ENCODE measurements at regions not wholly inside any gene's neighbourhood (a gene's known extent, or its start where the extent isn't known, plus 50 kb on each side); places are given as distances from the start of the nearest gene placed in this dataset.

GRCh38 chr12:3988519-3989217, 115.5 kb upstream of the PARP11 start:
- no peak overlapping the region for H3K4me3 ChIP-seq

GRCh38 chr12:3987571-3987970, 114.4 kb upstream of the PARP11 start:
- H3K4me1 ChIP-seq: no peaks in the 10 kb centered on the region
- DNase-seq (ENCODE audit: extremely low spot score in 2 of 2): no peak
- H3K4me3 ChIP-seq: no peak overlapping the region
- H3K9me3 ChIP-seq: peaks cover 5% of the 10 kb centered on the region
- intact Hi-C loops (cut with DNase I): no loop called here
- no peaks in the 10 kb centered on the region for H3K27me3 ChIP-seq
- H3K36me3 ChIP-seq: no peaks in the 10 kb centered on the region
- TF ChIP-seq POLR2A (IDR thresholded peaks at IDR 0.05) (no peak), POLR2AphosphoS5 (IDR thresholded peaks at IDR 0.05; ENCODE audit: insufficient read depth in 1 of 2, low read depth in 1 of 2) (no peak), CTCF (IDR thresholded peaks at IDR 0.05) (no peak)
- no peak overlapping the region for H3K27ac ChIP-seq

More at GRCh38 chr12:3988519-3989217, 115.5 kb upstream of the PARP11 start:
- Histone ChIP-seq H3K36me3 (no peaks in the 10 kb centered on the region), H3K9me3 (peaks cover under 1% of the 10 kb centered on the region), H3K4me1 (no peaks in the 10 kb centered on the region), H3K27me3 (no peaks in the 10 kb centered on the region), H3K27ac (no peak overlapping the region)
- TF ChIP-seq POLR2A (IDR thresholded peaks at IDR 0.05) (no peak), POLR2AphosphoS5 (IDR thresholded peaks at IDR 0.05; ENCODE audit: insufficient read depth in 1 of 2, low read depth in 1 of 2) (no peak), CTCF (IDR thresholded peaks at IDR 0.05) (no peak)
- no peak for DNase-seq (ENCODE audit: extremely low spot score in 2 of 2)
- intact Hi-C loops (cut with DNase I): no loop called here

- Histone ChIP-seq H3K4me1 (no peaks in the 10 kb centered on the region), H3K36me3 (no peaks in the 10 kb centered on the region), H3K9me3 (peaks cover 5% of the 10 kb centered on the region), H3K27ac (no peak overlapping the region), H3K27me3 (no peaks in the 10 kb centered on the region), H3K4me3 (no peak overlapping the region)
- TF ChIP-seq POLR2AphosphoS5 (IDR thresholded peaks at IDR 0.05; ENCODE audit: insufficient read depth in 1 of 2, low read depth in 1 of 2) (no peak), POLR2A (IDR thresholded peaks at IDR 0.05) (no peak)
- intact Hi-C loops (cut with DNase I): no loop called here
- no peak for DNase-seq (ENCODE audit: extremely low spot score in 2 of 2)
Measured at GRCh38 chr12:3980504-3981272, 107.5 kb upstream of the PARP11 start.

- Histone ChIP-seq H3K27me3 (no peaks in the 10 kb centered on the region), H3K36me3 (no peaks in the 10 kb centered on the region), H3K9me3 (no peaks in the 10 kb centered on the region), H3K27ac (no peak overlapping the region), H3K4me3 (no peak overlapping the region), H3K4me1 (no peaks in the 10 kb centered on the region)
- TF ChIP-seq POLR2AphosphoS5 (IDR thresholded peaks at IDR 0.05; ENCODE audit: insufficient read depth in 1 of 2, low read depth in 1 of 2) (no peak), POLR2A (IDR thresholded peaks at IDR 0.05) (no peak), CTCF (IDR thresholded peaks at IDR 0.05) (no peak)
- DNase-seq (ENCODE audit: extremely low spot score in 2 of 2): no peak
- intact Hi-C loops (cut with DNase I): no loop called here
Measured at GRCh38 chr12:3977621-3978020, 104.4 kb upstream of the PARP11 start.

DNA sequence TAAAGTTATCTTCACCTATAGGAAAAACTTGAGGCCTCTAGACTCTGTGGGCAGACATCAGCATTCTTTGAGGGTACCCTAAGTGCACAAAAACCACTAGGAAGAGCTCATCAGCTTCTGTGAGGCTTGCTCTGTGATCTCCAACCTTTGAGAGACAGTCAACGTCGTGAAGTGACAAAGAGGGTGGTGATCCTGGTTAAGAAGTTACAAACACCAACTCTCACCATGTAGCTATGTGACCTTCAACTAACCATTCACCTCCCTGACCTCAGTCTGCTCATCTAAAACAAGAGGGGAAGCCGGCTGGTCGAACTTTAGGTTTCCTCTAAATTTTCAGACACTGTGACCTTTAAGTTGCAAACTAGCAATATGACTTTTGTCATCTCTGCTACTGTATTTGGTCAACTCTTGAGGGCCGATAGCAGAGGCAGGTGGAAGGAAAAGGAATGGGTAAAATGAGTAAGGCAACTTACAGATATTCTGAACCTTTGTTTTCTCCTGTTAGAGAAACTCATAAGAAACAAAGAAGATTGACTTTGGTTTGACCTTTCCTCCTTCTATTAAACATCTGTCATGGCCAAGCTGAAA, 103.2 kb upstream of the PARP11 start:
- no peaks in the 10 kb centered on the region for H3K27me3 ChIP-seq
- no peak for TF ChIP-seq POLR2AphosphoS5 (IDR thresholded peaks at IDR 0.05; ENCODE audit: insufficient read depth in 1 of 2, low read depth in 1 of 2)
- TF ChIP-seq CTCF (IDR thresholded peaks at IDR 0.05): no peak
- no peak for TF ChIP-seq POLR2A (IDR thresholded peaks at IDR 0.05)
- no peak overlapping the region for H3K4me3 ChIP-seq
- H3K4me1 ChIP-seq: no peaks in the 10 kb centered on the region
- intact Hi-C loops (cut with DNase I): no loop called here
- DNase-seq (ENCODE audit: extremely low spot score in 2 of 2): peak in 1 of 2 donors; percentile 25
- no peaks in the 10 kb centered on the region for H3K9me3 ChIP-seq
- no peaks in the 10 kb centered on the region for H3K36me3 ChIP-seq
- no peak overlapping the region for H3K27ac ChIP-seq
